ENCODE measurements at regions not wholly inside any gene's neighbourhood (a gene's known extent, or its start where the extent isn't known, plus 50 kb on each side); places are given as distances from the start of the nearest gene placed in this dataset.

DNA sequence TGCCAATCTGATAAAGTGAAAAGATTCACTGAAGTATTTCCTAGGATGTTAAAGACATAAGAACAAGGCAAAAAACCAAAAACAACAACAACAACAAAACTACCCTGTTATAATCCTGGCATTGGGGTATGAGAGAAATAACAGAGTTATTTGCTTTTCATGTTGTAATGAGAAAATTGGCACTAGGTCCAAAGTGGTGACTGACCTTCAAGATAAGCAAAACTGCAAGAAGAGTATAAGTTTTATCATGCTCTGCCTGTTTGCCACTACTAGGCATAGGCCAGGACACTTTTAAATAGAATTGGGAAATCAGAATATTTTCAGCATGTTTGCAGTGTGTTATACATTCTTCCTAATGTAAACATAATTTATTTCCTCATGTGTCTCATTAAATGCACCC lies 140.1 kb upstream of the CPM start:
- in situ Hi-C loops (cut with MboI), result loop anchor here (5.0 kb wide), 1 partner anchor 201 kb away; no protein-coding TSS in a partner anchor
- RAD21 ChIA-PET (ENCODE audit: unreplicated experiment), result no interaction called here
- no peak for TF ChIP-seq ASH2L (IDR thresholded peaks at IDR 0.05; ENCODE audit: borderline replicate concordance, low read depth)
- no peak for TF ChIP-seq MXI1 (IDR thresholded peaks at IDR 0.05; ENCODE audit: low read depth, low read length)
- TF ChIP-seq PAX8 (IDR thresholded peaks at IDR 0.05), result no peak

DNA sequence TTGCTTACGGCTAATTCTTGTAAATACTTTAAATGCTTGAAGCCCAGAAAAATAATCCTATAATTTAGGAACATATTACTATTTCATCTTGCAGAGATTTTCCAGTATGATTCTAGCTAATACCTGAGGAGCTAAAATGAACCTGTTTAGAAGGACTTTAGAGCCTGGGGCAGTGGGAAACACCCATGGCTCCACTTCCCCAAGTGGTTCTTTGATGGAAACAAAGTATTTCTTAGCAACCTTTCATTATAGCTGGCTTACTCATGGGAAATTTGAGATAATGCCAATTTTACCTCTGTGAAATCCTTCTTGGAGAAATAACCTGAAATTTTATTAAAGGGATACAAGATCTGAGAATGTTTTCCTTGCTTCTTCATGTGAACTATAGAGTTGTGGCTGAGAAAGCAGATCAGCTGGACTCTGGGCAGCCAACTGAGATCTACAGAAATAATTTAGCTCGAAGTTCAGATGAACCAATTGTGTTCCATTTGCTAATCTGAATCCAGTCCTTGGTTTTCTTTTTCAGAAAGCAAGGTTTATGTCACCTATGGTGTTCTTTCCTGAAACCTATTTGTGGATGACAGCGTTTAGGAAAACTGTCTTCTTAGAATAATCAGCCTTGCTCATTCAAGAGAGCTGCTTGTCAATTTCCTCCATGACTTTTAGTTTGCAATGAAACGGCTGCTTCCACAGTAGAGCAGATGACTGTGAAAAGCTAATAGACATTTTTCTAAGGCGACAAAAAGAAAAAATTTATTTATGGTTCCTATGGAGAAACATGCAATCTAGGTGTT lies 141.8 kb upstream of the CPM start:
- ChIA-PET RAD21 (ENCODE audit: unreplicated experiment) (no interaction called here), SMC1A (ENCODE audit: uncharacterized antibody, unreplicated experiment) (interaction anchor here (0.9 to 1.7 kb wide), 7 partner anchors 11 to 245 kb away, joined by 3 to 6 read pairs (median 3); no protein-coding TSS in a partner anchor), CTCF (interaction anchor here (0.6 to 1.9 kb wide), 11 partner anchors 10 to 1719 kb away, joined by 3 to 7 read pairs (median 3); no protein-coding TSS in a partner anchor), POLR2A (no interaction called here)
- in situ Hi-C loops (cut with MboI) (loop anchor here (5.0 kb wide), 1 partner anchor 202 kb away; no protein-coding TSS in a partner anchor), intact Hi-C loops (cut with micrococcal nuclease; ENCODE audit: unreplicated experiment) (no loop called here)
- no peak overlapping the region for H3K4me2 ChIP-seq (ENCODE audit: control insufficient read depth, insufficient read depth)
- no peaks in the 10 kb centered on the region for H3K4me1 ChIP-seq (ENCODE audit: control insufficient read depth, insufficient read depth, low read length)
- peaks cover 0 to 3% of the 10 kb centered on the region in 2 experiments; a peak in 1 of 4 replicates for H3K27me3 ChIP-seq (replicated peaks in 1 of 2; ENCODE audit: control insufficient read depth in 2 of 2, insufficient read depth in 2 of 2, low read length in 1 of 2)
- H3K36me3 ChIP-seq (ENCODE audit: control insufficient read depth in 2 of 2, insufficient read depth in 2 of 2, low read length in 1 of 2), result no peaks in the 10 kb centered on the region
- H2AFZ ChIP-seq (ENCODE audit: control insufficient read depth, low read depth, low read length), result no peak overlapping the region
- no peak for ATAC-seq
- WGBS (ENCODE audit: insufficient coverage, insufficient replicate concordance, low lambda C conversion rate, missing lambda C conversion rate), result 47% methylated on average over 5 of the region's 5 CpGs
- H3K27ac ChIP-seq (ENCODE audit: control insufficient read depth, insufficient read depth), result no peak overlapping the region
- no peaks in the 10 kb centered on the region for H3K79me2 ChIP-seq (ENCODE audit: control insufficient read depth, insufficient read depth, low read length)
- no peaks in the 10 kb centered on the region for H4K20me1 ChIP-seq (ENCODE audit: control insufficient read depth, insufficient read depth)
- H3K9me3 ChIP-seq (replicated peaks; ENCODE audit: control insufficient read depth, insufficient read depth, low read length), result no peaks in the 10 kb centered on the region
- no peak overlapping the region for H3K9ac ChIP-seq (ENCODE audit: control insufficient read depth, insufficient read depth, low read length)
- FAIRE-seq, result no peak
- BruUV-seq (replicated peaks), result no TSS peak
- DNase-seq (ENCODE audit: low read depth, low spot score), result no peak
- no peak overlapping the region for H3K4me3 ChIP-seq
- TF ChIP-seq ZNF207 (IDR thresholded peaks at IDR 0.05; ENCODE audit: borderline replicate concordance) (no peak), CREM (IDR thresholded peaks at IDR 0.05; ENCODE audit: low read depth) (no peak), RELA (IDR thresholded peaks at IDR 0.05; ENCODE audit: borderline replicate concordance, partially characterized antibody) (no peak), RB1 (IDR thresholded peaks at IDR 0.05; ENCODE audit: borderline replicate concordance) (no peak), SP1 (IDR thresholded peaks at IDR 0.05; ENCODE audit: low read depth, low read length) (no peak), PML (IDR thresholded peaks at IDR 0.05; ENCODE audit: low read length) (no peak), BRCA1 (IDR thresholded peaks at IDR 0.05; ENCODE audit: low read depth, low read length) (no peak)
- TF ChIP-seq, protein P1, sequence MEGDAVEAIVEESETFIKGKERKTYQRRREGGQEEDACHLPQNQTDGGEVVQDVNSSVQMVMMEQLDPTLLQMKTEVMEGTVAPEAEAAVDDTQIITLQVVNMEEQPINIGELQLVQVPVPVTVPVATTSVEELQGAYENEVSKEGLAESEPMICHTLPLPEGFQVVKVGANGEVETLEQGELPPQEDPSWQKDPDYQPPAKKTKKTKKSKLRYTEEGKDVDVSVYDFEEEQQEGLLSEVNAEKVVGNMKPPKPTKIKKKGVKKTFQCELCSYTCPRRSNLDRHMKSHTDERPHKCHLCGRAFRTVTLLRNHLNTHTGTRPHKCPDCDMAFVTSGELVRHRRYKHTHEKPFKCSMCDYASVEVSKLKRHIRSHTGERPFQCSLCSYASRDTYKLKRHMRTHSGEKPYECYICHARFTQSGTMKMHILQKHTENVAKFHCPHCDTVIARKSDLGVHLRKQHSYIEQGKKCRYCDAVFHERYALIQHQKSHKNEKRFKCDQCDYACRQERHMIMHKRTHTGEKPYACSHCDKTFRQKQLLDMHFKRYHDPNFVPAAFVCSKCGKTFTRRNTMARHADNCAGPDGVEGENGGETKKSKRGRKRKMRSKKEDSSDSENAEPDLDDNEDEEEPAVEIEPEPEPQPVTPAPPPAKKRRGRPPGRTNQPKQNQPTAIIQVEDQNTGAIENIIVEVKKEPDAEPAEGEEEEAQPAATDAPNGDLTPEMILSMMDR (IDR thresholded peaks at IDR 0.05 in 2 of 3, conservative IDR thresholded peaks at IDR 0.05 in 1 of 3; ENCODE audit: control insufficient read depth in 2 of 3, extremely low read depth in 1 of 3, insufficient read depth in 1 of 3, low read depth in 3 of 3, low read length in 3 of 3), result no peak
- TF ChIP-seq, protein P2, sequence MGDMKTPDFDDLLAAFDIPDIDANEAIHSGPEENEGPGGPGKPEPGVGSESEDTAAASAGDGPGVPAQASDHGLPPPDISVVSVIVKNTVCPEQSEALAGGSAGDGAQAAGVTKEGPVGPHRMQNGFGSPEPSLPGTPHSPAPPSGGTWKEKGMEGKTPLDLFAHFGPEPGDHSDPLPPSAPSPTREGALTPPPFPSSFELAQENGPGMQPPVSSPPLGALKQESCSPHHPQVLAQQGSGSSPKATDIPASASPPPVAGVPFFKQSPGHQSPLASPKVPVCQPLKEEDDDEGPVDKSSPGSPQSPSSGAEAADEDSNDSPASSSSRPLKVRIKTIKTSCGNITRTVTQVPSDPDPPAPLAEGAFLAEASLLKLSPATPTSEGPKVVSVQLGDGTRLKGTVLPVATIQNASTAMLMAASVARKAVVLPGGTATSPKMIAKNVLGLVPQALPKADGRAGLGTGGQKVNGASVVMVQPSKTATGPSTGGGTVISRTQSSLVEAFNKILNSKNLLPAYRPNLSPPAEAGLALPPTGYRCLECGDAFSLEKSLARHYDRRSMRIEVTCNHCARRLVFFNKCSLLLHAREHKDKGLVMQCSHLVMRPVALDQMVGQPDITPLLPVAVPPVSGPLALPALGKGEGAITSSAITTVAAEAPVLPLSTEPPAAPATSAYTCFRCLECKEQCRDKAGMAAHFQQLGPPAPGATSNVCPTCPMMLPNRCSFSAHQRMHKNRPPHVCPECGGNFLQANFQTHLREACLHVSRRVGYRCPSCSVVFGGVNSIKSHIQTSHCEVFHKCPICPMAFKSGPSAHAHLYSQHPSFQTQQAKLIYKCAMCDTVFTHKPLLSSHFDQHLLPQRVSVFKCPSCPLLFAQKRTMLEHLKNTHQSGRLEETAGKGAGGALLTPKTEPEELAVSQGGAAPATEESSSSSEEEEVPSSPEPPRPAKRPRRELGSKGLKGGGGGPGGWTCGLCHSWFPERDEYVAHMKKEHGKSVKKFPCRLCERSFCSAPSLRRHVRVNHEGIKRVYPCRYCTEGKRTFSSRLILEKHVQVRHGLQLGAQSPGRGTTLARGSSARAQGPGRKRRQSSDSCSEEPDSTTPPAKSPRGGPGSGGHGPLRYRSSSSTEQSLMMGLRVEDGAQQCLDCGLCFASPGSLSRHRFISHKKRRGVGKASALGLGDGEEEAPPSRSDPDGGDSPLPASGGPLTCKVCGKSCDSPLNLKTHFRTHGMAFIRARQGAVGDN (IDR thresholded peaks at IDR 0.05), result no peak

More for the DNA sequence above, 140.1 kb upstream of the CPM start:
- H3K27ac ChIP-seq (ENCODE audit: control insufficient read depth, insufficient read depth), result no peak overlapping the region
- no peak overlapping the region for H3K4me3 ChIP-seq
- BruUV-seq (replicated peaks), result no TSS peak
- intact Hi-C loops (cut with micrococcal nuclease; ENCODE audit: unreplicated experiment), result no loop called here
- H3K4me1 ChIP-seq (ENCODE audit: control insufficient read depth, insufficient read depth, low read length), result no peaks in the 10 kb centered on the region
- H3K4me2 ChIP-seq (ENCODE audit: control insufficient read depth, insufficient read depth), result no peak overlapping the region
- H3K36me3 ChIP-seq (ENCODE audit: control insufficient read depth in 2 of 2, insufficient read depth in 2 of 2, low read length in 1 of 2), result no peaks in the 10 kb centered on the region
- ATAC-seq, result no peak
- H3K9me3 ChIP-seq (replicated peaks; ENCODE audit: control insufficient read depth, insufficient read depth, low read length), result no peaks in the 10 kb centered on the region
- no peak for DNase-seq (ENCODE audit: low read depth, low spot score)
- SMC1A ChIA-PET (ENCODE audit: uncharacterized antibody, unreplicated experiment), result no interaction called here
- peaks cover 0 to 3% of the 10 kb centered on the region in 2 experiments; a peak in 1 of 4 replicates for H3K27me3 ChIP-seq (replicated peaks in 1 of 2; ENCODE audit: control insufficient read depth in 2 of 2, insufficient read depth in 2 of 2, low read length in 1 of 2)
- no peaks in the 10 kb centered on the region for H3K79me2 ChIP-seq (ENCODE audit: control insufficient read depth, insufficient read depth, low read length)
- no peak overlapping the region for H2AFZ ChIP-seq (ENCODE audit: control insufficient read depth, low read depth, low read length)
- H3K9ac ChIP-seq (ENCODE audit: control insufficient read depth, insufficient read depth, low read length), result no peak overlapping the region
- FAIRE-seq, result peak; percentile 38
- CTCF ChIA-PET, result no interaction called here
- POLR2A ChIA-PET, result no interaction called here
- no peaks in the 10 kb centered on the region for H4K20me1 ChIP-seq (ENCODE audit: control insufficient read depth, insufficient read depth)
